Colonic mucosa (tissue), 4 donors: ENCODE measurements at regions not wholly inside any gene's neighbourhood (a gene's known extent, or its start where the extent isn't known, plus 50 kb on each side); places are given as distances from the start of the nearest gene placed in this dataset.

ENCODE experiments used
- DNase-seq: peaks from one replicate; pipeline ENCODE4 v3.0.0-alpha.2; 2020
- H3K27ac ChIP-seq: fragments of 200-600 bp; one replicate; pipeline ENCODE4 v1.8.0; 2021
- H3K27me3 ChIP-seq: fragments of 200-600 bp; one replicate; pipeline ENCODE4 v1.8.0; 2021
- H3K36me3 ChIP-seq: fragments of 200-600 bp; one replicate; pipeline ENCODE4 v1.8.0; 2021
- H3K4me1 ChIP-seq: fragments of 200-600 bp; one replicate; pipeline ENCODE4 v1.8.0; 2021; ENCODE audit warnings: mild to moderate bottlenecking
- H3K4me3 ChIP-seq: fragments of 200-600 bp; one replicate; pipeline ENCODE4 v1.8.0; 2021
- H3K9ac ChIP-seq, 2 donors: one replicate each; pipeline ENCODE4 v1.7.0; 2013; ENCODE audit warnings: control low read depth in 2 of 2, low read depth in 2 of 2, low read length in 2 of 2
- H3K9me3 ChIP-seq: fragments of 200-600 bp; one replicate; pipeline ENCODE4 v1.8.0; 2021
- CTCF ChIP-seq: fragments of 200-600 bp; IDR thresholded peaks from one replicate; pipeline ENCODE4 v1.8.0; 2022; ENCODE audit warnings: antibody characterized with exemption, mild to moderate bottlenecking
- intact Hi-C: fragments of 100-400 bp; cut with DNase I; formaldehyde crosslinking; loops from one replicate; pipeline ENCODE4 v1.14.1; 2022
- donor health status: healthy.
- donor health status: DM: no; HTN: no; CAD: no.
- donor health status: DM: no; HTN: no; CAD: no.

GRCh38 chr5:124806026-124806372 is 59.6 kb upstream of the ZNF608 start:
- no peaks in the 10 kb centered on the region for H3K27me3 ChIP-seq
- no peak overlapping the region for H3K9ac ChIP-seq
- no peaks in the 10 kb centered on the region for H3K4me1 ChIP-seq
- no peak for DNase-seq
- H3K9me3 ChIP-seq: no peaks in the 10 kb centered on the region
- H3K36me3 ChIP-seq: no peaks in the 10 kb centered on the region
- no peak overlapping the region for H3K4me3 ChIP-seq
- TF ChIP-seq CTCF: no peak
- intact Hi-C loops: no loop called here
- no peak overlapping the region for H3K27ac ChIP-seq

GRCh38 chr5:124806373-124807077 is 60.1 kb upstream of the ZNF608 start:
- H3K4me1 ChIP-seq: no peaks in the 10 kb centered on the region
- H3K9me3 ChIP-seq: no peaks in the 10 kb centered on the region
- peak overlapping the region in 1 of 2 donors; percentile 51 for H3K9ac ChIP-seq
- no peaks in the 10 kb centered on the region for H3K36me3 ChIP-seq
- intact Hi-C loops: no loop called here
- H3K27me3 ChIP-seq: no peaks in the 10 kb centered on the region
- no peak overlapping the region for H3K4me3 ChIP-seq
- peak; percentile 89 for DNase-seq
- TF ChIP-seq CTCF: no peak
- H3K27ac ChIP-seq: no peak overlapping the region

GRCh38 chr5:124808842-124809268 is 62.4 kb upstream of the ZNF608 start:
- no peak for TF ChIP-seq CTCF
- no peak for DNase-seq
- no peak overlapping the region for H3K9ac ChIP-seq
- intact Hi-C loops: no loop called here
- H3K9me3 ChIP-seq: no peaks in the 10 kb centered on the region
- no peak overlapping the region for H3K4me3 ChIP-seq
- no peaks in the 10 kb centered on the region for H3K4me1 ChIP-seq
- no peaks in the 10 kb centered on the region for H3K36me3 ChIP-seq
- no peak overlapping the region for H3K27ac ChIP-seq
- H3K27me3 ChIP-seq: no peaks in the 10 kb centered on the region

GRCh38 chr5:124810396-124811006 is 64.1 kb upstream of the ZNF608 start:
- Histone ChIP-seq H3K9ac (no peak overlapping the region), H3K4me1 (no peaks in the 10 kb centered on the region), H3K36me3 (no peaks in the 10 kb centered on the region), H3K27me3 (no peaks in the 10 kb centered on the region), H3K4me3 (no peak overlapping the region), H3K9me3 (no peaks in the 10 kb centered on the region), H3K27ac (no peak overlapping the region)
- intact Hi-C loops: no loop called here
- no peak for DNase-seq
- TF ChIP-seq CTCF: no peak

- no peak overlapping the region for H3K27ac ChIP-seq
These were observed 66.4 kb upstream of the ZNF608 start for GRCh38 chr5:124812771-124813358.

More at GRCh38 chr5:124812771-124813358, 66.4 kb upstream of the ZNF608 start:
- Histone ChIP-seq H3K9me3 (no peaks in the 10 kb centered on the region), H3K27me3 (no peaks in the 10 kb centered on the region), H3K4me1 (no peaks in the 10 kb centered on the region), H3K9ac (no peak overlapping the region), H3K36me3 (no peaks in the 10 kb centered on the region), H3K4me3 (no peak overlapping the region)
- TF ChIP-seq CTCF: no peak
- peak; percentile 40 for DNase-seq
- intact Hi-C loops: no loop called here
